PC-9 (cell line): ENCODE measurements at regions not wholly inside any gene's neighbourhood (a gene's known extent, or its start where the extent isn't known, plus 50 kb on each side); places are given as distances from the start of the nearest gene placed in this dataset.

Experiments used
- BruUV-seq: library from RNA; stranded (reverse); fragments of 400-500 nt; replicated peaks from 2 replicates; lab custom pipeline; 2021; lab: Mats Ljungman, UMichigan
- CTCF ChIA-PET: fragments of 300-600 bp; sonication (Branson Sonifier 250); formaldehyde crosslinking; loops from one replicate; lab custom pipeline; 2022; ENCODE audit warnings: antibody characterized with exemption; lab: Charles Lee
- POLR2A ChIA-PET: fragments of 300-600 bp; sonication (Branson Sonifier 250); formaldehyde crosslinking; loops from one replicate; lab custom pipeline; 2022; ENCODE audit warnings: antibody characterized with exemption; ENCODE audit not compliant: unreplicated experiment; lab: Charles Lee
- DNase-seq, 2 experiments: peaks; one replicate each; pipeline versions ENCODE4 v3.0.0 to v3.0.0-alpha.2; 2015 to 2022; ENCODE audit warnings: mixed read lengths in 1 of 2
- H2AFZ ChIP-seq: fragments of 200-600 bp; sonication (generic); 2 replicates; pipeline ENCODE4 v1.8.1; 2017; ENCODE audit warnings: antibody characterized with exemption
- H3F3A ChIP-seq: fragments of 200-600 bp; sonication (generic); 2 replicates; pipeline ENCODE4 v1.8.1; 2017; ENCODE audit warnings: antibody characterized with exemption, mild to moderate bottlenecking, low read depth; ENCODE audit not compliant: insufficient read depth
- H3K27ac ChIP-seq: fragments of 200-600 bp; sonication (generic); 2 replicates; pipeline ENCODE4 v1.6.1; 2016; ENCODE audit warnings: mixed run types
- H3K27me3 ChIP-seq: fragments of 200-600 bp; sonication (generic); 2 replicates; pipeline ENCODE4 v1.6.1; 2016; ENCODE audit warnings: low read depth, mixed run types; ENCODE audit not compliant: insufficient read depth
- H3K36me3 ChIP-seq: fragments of 200-600 bp; sonication (generic); 2 replicates; pipeline ENCODE4 v1.6.1; 2016; ENCODE audit warnings: low read depth, mixed run types
- H3K4me1 ChIP-seq: fragments of 200-600 bp; sonication (generic); replicated peaks from 2 replicates; pipeline ENCODE4 v1.6.1; 2016; ENCODE audit warnings: mixed run types; ENCODE audit not compliant: insufficient read depth
- H3K4me2 ChIP-seq: fragments of 200-600 bp; sonication (generic); 2 replicates; pipeline ENCODE4 v1.6.1; 2017; ENCODE audit warnings: mixed run types
- H3K4me3 ChIP-seq: fragments of 200-600 bp; sonication (generic); 2 replicates; pipeline ENCODE4 v1.6.1; 2016; ENCODE audit warnings: mixed run types
- H3K79me2 ChIP-seq: fragments of 200-600 bp; sonication (generic); 2 replicates; pipeline ENCODE4 v1.6.1; 2017; ENCODE audit warnings: low read depth, mixed run types
- H3K9me2 ChIP-seq: fragments of 200-600 bp; sonication (generic); 2 replicates; pipeline ENCODE4 v1.8.1; 2017; ENCODE audit warnings: mild to moderate bottlenecking; ENCODE audit not compliant: insufficient read depth
- H3K9me3 ChIP-seq: fragments of 200-600 bp; sonication (generic); 2 replicates; pipeline ENCODE4 v1.8.1; 2016; ENCODE audit warnings: low read depth; ENCODE audit not compliant: insufficient read depth
- H4K20me1 ChIP-seq: fragments of 200-600 bp; sonication (generic); 2 replicates; pipeline ENCODE4 v1.8.1; 2017; ENCODE audit not compliant: insufficient read depth
- EZH2 ChIP-seq: fragments of 200-600 bp; sonication (generic); IDR thresholded peaks from 2 replicates; pipeline ENCODE4 v1.8.0; 2017; ENCODE audit warnings: antibody characterized with exemption, low read depth
- intact Hi-C: fragments of 100-400 bp; cut with micrococcal nuclease; formaldehyde crosslinking; loops from one replicate; pipeline ENCODE4 v1.10.0; 2022; ENCODE audit not compliant: unreplicated experiment
- TF ChIP-seq, protein P1 (sequence below): fragments of 200-600 bp; sonication (generic); conservative IDR thresholded peaks from 2 replicates; pipeline ENCODE4 v1.6.1; 2017; ENCODE audit warnings: mixed run types, antibody characterized with exemption, mild to moderate bottlenecking, moderate library complexity

- Histone ChIP-seq H2AFZ (no peak overlapping the region), H3K9me2 (no peaks in the 10 kb centered on the region), H3K9me3 (no peaks in the 10 kb centered on the region), H4K20me1 (no peaks in the 10 kb centered on the region), H3K27me3 (no peaks in the 10 kb centered on the region), H3K79me2 (no peaks in the 10 kb centered on the region), H3K36me3 (no peaks in the 10 kb centered on the region), H3K4me1 (no peaks in the 10 kb centered on the region), H3K27ac (no peak overlapping the region), H3F3A (no peaks in the 10 kb centered on the region), H3K4me2 (no peak overlapping the region), H3K4me3 (no peak overlapping the region)
- POLR2A ChIA-PET: no interaction called here
- CTCF ChIA-PET: no interaction called here
- no peak for DNase-seq
- BruUV-seq: no TSS peak
- TF ChIP-seq, protein P1, sequence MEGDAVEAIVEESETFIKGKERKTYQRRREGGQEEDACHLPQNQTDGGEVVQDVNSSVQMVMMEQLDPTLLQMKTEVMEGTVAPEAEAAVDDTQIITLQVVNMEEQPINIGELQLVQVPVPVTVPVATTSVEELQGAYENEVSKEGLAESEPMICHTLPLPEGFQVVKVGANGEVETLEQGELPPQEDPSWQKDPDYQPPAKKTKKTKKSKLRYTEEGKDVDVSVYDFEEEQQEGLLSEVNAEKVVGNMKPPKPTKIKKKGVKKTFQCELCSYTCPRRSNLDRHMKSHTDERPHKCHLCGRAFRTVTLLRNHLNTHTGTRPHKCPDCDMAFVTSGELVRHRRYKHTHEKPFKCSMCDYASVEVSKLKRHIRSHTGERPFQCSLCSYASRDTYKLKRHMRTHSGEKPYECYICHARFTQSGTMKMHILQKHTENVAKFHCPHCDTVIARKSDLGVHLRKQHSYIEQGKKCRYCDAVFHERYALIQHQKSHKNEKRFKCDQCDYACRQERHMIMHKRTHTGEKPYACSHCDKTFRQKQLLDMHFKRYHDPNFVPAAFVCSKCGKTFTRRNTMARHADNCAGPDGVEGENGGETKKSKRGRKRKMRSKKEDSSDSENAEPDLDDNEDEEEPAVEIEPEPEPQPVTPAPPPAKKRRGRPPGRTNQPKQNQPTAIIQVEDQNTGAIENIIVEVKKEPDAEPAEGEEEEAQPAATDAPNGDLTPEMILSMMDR: no peak
- TF ChIP-seq EZH2: no peak
- intact Hi-C loops: no loop called here
Observed at GRCh38 chr4:35835893-35836292, 408.4 kb downstream of the ARAP2 start.

GRCh38 chr4:35836596-35836995 lies 407.7 kb downstream of the ARAP2 start:
- BruUV-seq: no TSS peak
- Histone ChIP-seq H3K36me3 (no peaks in the 10 kb centered on the region), H4K20me1 (no peaks in the 10 kb centered on the region)

DNA sequence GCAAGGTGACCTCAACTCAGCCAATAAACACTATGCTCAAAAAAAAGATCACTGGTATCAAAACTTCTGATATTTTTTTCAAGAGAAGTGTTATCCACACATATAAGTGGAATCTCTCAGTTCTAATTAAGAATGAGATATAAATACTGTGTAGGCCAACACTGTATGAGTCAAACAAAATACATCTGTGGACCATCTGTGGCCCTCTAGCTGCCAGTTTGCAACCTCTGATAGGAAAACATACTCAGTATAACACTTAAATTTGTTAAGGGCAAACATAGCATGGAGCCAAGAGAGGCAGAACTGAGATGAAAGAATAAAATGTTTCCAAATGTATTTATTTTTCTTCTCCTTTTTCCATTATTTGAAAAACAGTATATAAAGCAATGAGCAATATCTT lies 377.3 kb downstream of the ARAP2 start:
- no TSS peak for BruUV-seq
- H3K9me3 ChIP-seq: no peaks in the 10 kb centered on the region
- H3K79me2 ChIP-seq: no peaks in the 10 kb centered on the region
- CTCF ChIA-PET: no interaction called here
- no peaks in the 10 kb centered on the region for H3F3A ChIP-seq
- no peaks in the 10 kb centered on the region for H3K4me1 ChIP-seq
- no peak overlapping the region for H3K4me2 ChIP-seq
- no peak overlapping the region for H2AFZ ChIP-seq
- H3K4me3 ChIP-seq: no peak overlapping the region
- no peaks in the 10 kb centered on the region for H3K9me2 ChIP-seq
- H3K27ac ChIP-seq: no peak overlapping the region
- no peaks in the 10 kb centered on the region for H3K36me3 ChIP-seq
- no peak for DNase-seq
- H3K27me3 ChIP-seq: no peaks in the 10 kb centered on the region
- H4K20me1 ChIP-seq: no peaks in the 10 kb centered on the region
- POLR2A ChIA-PET: no interaction called here
- no peak for TF ChIP-seq EZH2
- TF ChIP-seq, protein P1: no peak
- intact Hi-C loops: no loop called here

More at GRCh38 chr4:35836596-35836995, 407.7 kb downstream of the ARAP2 start:
- H3K9me2 ChIP-seq: no peaks in the 10 kb centered on the region
- ChIA-PET POLR2A (no interaction called here), CTCF (no interaction called here)
- no peaks in the 10 kb centered on the region for H3K9me3 ChIP-seq
- no peak for DNase-seq
- intact Hi-C loops: no loop called here
- no peaks in the 10 kb centered on the region for H3K4me1 ChIP-seq
- H3K4me3 ChIP-seq: no peak overlapping the region
- H3F3A ChIP-seq: no peaks in the 10 kb centered on the region
- TF ChIP-seq, protein P1: no peak
- no peak for TF ChIP-seq EZH2
- no peak overlapping the region for H2AFZ ChIP-seq
- no peaks in the 10 kb centered on the region for H3K79me2 ChIP-seq
- H3K27ac ChIP-seq: no peak overlapping the region
- H3K4me2 ChIP-seq: no peak overlapping the region
- H3K27me3 ChIP-seq: no peaks in the 10 kb centered on the region
